ENCODE measurements at regions not wholly inside any gene's neighbourhood (a gene's known extent, or its start where the extent isn't known, plus 50 kb on each side); places are given as distances from the start of the nearest gene placed in this dataset.

DNA sequence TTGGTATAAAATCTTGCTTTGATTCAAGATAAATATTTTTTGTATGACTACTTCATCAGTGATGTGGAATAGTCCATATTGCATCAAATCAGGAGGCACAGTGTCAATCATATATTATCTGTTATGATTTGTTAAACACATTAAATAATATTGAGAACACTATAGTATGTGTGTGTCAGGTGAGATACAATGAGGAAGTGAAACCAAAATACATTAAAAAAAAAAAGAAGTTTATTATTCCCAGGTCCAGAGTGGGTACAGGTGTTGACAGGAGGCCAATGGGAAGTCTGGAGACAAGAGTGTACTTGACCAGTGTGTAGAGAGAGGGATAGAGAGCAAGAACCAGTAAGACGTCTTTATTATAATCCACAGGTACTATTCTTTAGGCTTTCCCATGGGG, 292.6 kb downstream of the FSIP2 start:
- FAIRE-seq (no peak), DNase-seq (ENCODE audit: insufficient read length, low spot score) (no peak)
- TF ChIP-seq POLR2A (IDR thresholded peaks at IDR 0.05; ENCODE audit: low read depth, low read length): no peak

DNA sequence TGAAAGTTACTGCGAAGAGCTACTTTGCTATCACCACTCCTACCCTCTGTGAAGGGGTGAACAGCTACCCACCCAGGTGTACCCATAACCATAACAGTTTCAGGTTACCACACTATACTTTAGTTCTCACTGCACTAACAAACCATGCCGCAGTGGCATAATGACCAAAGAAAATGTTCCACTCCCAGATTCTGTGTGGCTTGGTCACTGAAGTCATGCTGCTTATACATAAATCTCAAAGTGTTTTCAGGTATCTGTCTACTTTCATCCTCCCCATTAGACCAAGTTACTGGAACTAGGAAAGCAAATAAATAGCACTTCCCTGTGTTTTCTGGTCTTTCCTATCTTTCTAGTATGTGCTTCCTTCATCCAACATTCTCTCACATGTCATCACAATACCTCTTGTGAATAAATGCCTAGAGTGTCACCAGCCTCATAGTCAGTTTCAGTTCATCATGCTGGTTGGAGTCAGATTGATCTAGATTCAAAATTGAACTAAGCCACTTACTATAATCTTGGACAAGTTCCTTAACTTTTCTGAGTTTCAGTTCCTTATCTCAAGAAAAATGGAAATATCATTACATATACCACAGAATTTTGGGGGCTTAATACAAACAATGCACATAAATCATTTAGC, 293.6 kb downstream of the FSIP2 start:
- no peak for FAIRE-seq
- DNase-seq (ENCODE audit: insufficient read length, low spot score): no peak
- TF ChIP-seq POLR2A (IDR thresholded peaks at IDR 0.05; ENCODE audit: low read depth, low read length): no peak

DNA sequence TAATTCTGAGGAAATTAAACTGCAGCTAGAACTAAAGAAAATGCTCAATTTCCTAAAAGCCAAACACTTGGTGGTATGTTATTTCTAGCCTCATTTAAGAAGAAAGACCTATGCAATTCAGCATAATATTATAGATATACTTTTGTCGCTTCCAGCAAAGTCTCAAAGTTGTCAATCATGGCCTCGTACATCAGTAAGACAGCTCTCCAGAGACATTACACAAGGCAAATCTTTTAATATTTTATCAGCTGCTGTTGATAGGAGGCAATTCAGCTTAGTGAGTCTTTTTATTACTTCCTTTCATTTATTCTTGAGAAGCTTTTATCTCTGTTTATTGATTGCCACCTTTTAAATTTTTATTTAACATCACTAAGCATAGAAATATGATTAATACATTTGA, 294.3 kb downstream of the FSIP2 start:
- no peak for DNase-seq (ENCODE audit: insufficient read length, low spot score)
- no peak for TF ChIP-seq POLR2A (IDR thresholded peaks at IDR 0.05; ENCODE audit: low read depth, low read length)
- FAIRE-seq: no peak

DNA sequence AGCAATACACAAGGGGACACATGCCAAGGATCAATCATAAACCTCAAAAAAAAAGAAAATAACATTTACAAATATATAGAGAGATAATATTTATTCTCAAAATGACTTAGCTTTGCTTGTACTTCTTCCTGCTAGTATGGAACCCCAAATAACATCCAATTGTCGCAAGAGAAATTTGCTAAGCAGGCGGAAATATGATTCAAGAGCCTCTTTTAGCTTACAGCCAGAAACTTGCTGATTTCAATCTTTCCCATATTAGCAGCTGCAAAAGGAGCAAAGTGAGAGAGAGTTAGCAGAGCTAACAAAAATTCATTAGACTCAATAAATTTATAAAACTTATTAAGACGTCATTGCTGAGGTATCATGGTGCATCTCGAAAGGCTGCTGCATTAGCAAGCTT, 294.9 kb downstream of the FSIP2 start:
- no peak for TF ChIP-seq POLR2A (IDR thresholded peaks at IDR 0.05; ENCODE audit: low read depth, low read length)
- DNase-seq (ENCODE audit: insufficient read length, low spot score): no peak
- FAIRE-seq: no peak

DNA sequence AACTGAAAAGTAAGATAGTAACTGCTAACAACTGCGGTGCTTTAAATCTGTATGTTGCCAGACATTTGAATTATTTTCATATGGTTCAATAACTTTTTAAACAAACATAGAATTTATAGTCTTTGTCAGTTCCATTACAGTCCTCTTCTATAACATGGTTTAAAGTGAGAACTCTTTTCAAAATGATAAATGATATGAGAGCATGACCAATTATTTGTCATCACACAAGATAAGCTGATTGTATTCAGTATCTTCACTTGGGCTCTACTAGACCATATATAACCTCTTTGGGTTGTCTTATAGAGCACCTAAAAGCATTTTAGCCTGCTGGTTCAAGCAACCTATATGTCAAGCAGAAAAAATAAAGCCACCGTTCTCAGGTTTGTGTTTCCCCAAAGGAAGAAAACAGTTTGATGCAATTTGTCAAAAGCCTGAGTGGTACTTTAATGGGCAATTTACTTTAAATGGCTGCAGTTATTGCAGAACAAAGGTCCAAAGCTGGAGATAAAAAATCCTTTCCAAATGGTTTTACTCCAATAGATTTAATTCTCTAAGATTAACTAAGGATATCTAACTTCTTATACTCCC, 298.4 kb downstream of the FSIP2 start:
- no peak for TF ChIP-seq POLR2A (IDR thresholded peaks at IDR 0.05; ENCODE audit: low read depth, low read length)
- DNase-seq (ENCODE audit: insufficient read length, low spot score) (no peak), FAIRE-seq (no peak)

DNA sequence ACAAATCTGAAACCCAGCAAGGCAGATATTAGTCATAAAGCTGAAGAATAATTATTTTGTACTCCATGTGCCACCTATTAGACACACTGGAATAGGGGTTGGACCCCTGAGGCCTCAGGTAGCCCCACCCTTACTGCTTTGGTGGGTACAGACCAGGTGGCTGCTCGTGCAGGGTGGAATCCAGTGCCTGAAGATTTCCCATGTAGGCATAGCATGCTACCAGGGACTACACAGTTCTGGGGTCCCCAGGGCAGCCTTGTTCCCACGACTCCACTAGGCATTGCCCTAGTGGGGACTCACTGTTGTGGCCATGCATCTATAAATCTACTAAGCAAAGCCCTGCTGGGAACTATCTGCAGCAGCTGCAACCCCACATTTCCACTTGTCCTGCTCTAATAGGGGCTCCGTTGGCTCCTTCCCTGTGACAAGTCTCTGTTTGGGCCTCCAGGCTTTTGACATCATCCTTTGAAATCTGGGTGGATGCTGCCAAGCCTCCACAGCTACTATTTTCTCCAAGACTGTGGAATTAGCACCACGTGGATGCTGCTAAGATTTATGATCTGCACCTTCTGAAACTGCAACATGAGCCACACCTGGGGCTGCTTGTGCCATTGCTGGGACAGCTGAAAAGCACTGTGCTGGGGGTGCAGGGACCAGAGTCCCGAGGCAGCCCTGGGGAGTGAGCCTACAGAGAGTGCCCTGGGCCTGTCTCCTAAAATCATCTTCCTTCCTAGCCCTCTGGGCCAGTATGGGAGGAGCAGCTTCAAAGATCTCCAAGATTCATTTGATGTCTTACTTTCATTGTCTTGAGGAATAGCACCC, 303.8 kb downstream of the FSIP2 start:
- DNase-seq (ENCODE audit: insufficient read length, low spot score): no peak
- no peak for FAIRE-seq

DNA sequence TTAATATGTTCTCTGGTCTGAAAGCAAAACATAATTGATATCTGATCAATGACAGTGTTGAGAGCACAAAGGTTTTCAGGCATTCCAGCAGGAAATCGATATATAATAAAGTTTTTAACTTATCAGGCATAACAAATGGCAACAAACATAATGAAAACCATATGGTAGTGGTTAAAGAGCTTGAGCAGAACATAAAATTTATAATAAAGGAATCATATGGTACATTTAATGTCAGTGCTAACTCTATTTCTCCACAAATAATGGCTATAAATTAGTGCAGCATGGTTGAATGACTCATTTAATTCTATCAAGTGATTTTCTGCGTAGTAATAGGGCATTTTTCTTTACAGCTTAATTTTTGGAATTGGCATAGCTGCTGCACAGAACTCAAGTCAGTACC, 306.2 kb downstream of the FSIP2 start:
- no peak for DNase-seq (ENCODE audit: insufficient read length, low spot score)
- no peak for TF ChIP-seq POLR2A (IDR thresholded peaks at IDR 0.05; ENCODE audit: low read depth, low read length)
- FAIRE-seq: no peak

More for the DNA sequence above, 303.8 kb downstream of the FSIP2 start:
- TF ChIP-seq POLR2A (IDR thresholded peaks at IDR 0.05; ENCODE audit: low read depth, low read length): no peak

DNA sequence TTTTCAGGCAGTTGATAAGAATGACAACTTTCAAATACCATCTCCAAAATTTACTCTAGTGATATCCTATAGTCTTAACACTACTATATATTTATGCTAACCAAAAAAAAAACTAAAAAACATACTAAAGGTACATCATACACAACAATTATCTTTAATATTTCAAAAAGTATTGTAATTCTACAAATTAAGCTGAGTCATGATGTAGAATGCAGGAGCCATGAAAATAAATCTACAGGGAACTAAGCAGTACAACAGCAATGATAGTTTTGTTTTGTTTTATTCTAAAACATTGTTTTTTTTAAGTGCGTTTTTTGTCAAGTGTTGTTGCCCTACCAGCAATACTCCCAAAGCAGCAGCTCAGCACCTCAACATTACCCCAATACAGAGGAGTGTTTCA, 314.3 kb downstream of the FSIP2 start:
- no peak for TF ChIP-seq POLR2A (IDR thresholded peaks at IDR 0.05; ENCODE audit: low read depth, low read length)
- DNase-seq (ENCODE audit: insufficient read length, low spot score): no peak
- FAIRE-seq: no peak

DNA sequence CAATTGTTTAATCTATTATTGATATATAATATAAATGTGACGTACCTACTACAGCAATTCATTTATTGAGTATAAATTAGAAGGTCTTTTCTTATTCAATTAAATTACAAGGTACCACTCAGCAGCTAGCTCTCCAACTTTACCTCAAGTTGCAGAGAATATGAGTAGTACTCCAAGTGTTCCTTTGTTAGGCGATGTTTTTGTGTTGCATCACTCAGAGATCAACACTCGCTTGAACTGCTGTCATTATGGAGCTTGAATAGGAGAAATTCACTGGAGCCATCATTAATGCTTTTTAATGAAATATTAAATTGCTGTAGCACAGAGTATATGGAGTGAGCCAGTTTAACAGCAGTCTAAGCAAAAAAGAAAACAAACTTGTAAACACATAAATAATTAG, 320.0 kb downstream of the FSIP2 start:
- FAIRE-seq: no peak
- TF ChIP-seq POLR2A (IDR thresholded peaks at IDR 0.05; ENCODE audit: low read depth, low read length): no peak
- no peak for DNase-seq (ENCODE audit: insufficient read length, low spot score)

DNA sequence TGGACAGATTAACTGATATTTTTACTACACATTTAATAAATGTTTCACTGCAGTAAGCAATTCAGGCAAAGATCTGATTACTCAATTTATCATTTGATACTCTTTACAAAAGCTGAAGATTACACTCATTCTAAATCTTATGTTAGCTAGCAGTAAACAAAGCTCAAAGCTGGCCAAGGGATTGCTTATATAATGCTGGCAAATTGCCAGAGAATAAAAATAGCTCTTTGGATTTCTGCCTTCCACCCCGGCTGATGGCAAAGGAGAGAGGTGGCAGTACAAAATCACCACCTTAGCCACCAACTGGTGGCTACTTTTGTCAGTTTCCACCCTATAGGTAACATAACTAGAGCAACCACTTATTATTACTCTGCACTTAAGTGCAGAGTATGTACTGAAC, 320.5 kb downstream of the FSIP2 start:
- DNase-seq (ENCODE audit: insufficient read length, low spot score) (no peak), FAIRE-seq (no peak)
- TF ChIP-seq POLR2A (IDR thresholded peaks at IDR 0.05; ENCODE audit: low read depth, low read length): no peak

DNA sequence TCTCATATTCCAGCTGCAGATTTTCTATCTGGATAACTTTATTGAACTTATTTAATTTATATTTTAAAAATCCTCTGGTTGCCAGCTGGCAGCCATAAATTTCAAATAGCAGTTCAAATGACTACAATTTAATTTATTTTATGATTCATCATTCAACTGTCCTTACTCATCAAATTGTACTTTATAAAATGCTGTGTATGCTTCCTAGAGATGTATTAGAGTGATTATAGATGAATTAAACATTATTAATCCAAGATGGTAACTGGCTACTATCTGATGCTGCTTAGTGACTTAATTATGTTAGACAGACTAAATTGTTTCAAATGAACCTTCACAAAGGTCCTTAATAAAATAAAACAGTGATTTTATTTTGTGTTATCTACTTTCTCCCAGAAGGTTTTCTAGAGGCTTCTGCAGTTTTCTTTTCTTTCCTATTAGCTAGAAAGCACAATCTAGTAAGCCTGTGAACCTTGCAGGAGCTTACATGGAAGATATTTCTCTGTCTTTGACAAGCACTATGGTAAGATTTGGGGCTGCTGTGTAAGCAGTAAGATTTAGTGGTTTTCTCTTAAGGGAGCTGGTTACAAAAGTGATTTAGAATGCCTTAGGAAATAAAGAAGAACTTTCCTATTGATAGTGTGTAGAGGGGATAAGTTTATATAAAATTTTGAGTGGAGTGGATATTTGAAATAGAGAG, 322.3 kb downstream of the FSIP2 start:
- TF ChIP-seq POLR2A (IDR thresholded peaks at IDR 0.05; ENCODE audit: low read depth, low read length): no peak
- DNase-seq (ENCODE audit: insufficient read length, low spot score): no peak
- no peak for FAIRE-seq

DNA sequence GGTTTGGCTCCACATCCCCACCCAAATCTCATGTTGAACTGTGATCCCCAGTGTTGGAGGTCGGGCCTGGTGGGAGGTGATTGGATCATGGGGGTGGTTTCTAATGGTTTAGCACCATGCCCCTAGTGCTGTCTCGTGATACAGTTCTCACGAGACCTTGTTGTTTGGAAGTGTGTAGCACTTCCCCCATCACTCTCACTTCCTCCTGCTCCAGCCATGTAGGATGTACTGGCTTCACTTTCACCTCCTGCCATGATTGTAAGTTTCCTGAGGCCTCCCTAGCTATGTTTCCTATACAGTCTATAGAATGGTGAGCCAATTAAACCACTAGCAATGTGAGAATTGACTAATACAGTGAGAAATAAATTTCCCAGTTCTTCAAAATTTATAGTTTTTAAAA, 325.9 kb downstream of the FSIP2 start:
- no peak for TF ChIP-seq POLR2A (IDR thresholded peaks at IDR 0.05; ENCODE audit: low read depth, low read length)
- DNase-seq (ENCODE audit: insufficient read length, low spot score) (no peak), FAIRE-seq (no peak)

DNA sequence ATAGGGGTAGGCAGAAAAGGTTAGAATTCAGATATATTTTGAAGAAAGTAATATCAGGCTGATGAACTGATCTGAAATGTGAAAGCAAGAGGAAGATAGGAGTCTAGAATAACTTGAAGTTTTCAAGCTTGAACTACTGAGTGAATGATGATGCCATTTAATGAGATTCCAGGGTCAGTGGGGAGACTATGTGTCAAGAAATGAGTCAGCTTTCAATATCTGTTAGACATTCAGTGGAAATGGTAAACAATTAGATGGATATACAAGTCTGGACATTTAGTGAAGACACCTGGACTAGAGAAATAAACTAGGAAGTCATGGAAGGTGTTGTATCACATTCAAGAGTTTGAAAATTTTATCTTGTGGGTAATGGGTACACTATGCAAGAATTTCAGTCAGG, 326.9 kb downstream of the FSIP2 start:
- FAIRE-seq: no peak
- DNase-seq (ENCODE audit: insufficient read length, low spot score): no peak
- TF ChIP-seq POLR2A (IDR thresholded peaks at IDR 0.05; ENCODE audit: low read depth, low read length): no peak

DNA sequence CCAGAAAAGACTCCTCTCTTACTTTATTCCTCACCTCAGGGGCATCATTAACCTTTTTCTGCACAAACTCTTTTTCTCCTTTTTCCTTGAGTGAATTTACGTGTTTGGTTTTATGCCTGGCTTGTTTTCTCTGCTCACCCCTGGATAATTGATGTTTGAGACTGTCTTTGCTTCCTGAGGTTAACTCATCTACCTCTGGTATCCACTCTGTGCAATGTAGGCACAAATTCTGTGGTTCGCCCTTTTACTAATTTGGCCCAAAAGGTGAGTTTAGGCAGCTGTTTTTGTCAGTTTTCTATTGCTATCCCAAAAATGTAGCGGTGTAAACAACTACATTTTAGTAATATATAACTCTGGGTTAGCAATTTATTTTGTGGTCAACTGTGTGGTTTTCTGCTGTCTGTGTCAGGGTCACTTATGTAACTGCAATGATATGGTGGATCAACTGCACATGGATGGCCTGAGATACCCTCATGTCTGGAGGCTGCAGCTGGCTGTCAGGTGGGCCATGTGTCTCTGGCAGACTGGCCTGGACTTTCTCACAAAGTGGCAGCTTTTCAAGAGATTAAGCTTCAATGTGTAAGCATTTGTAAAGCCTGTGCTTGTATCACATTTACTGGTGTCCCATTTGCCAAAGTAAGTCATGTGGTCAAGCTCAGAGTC, 329.7 kb downstream of the FSIP2 start:
- no peak for FAIRE-seq

More for the DNA sequence above, 329.7 kb downstream of the FSIP2 start:
- no peak for DNase-seq (ENCODE audit: insufficient read length, low spot score)
- no peak for TF ChIP-seq POLR2A (IDR thresholded peaks at IDR 0.05; ENCODE audit: low read depth, low read length)
